GM21367 (cell line): ENCODE measurements at regions not wholly inside any gene's neighbourhood (a gene's known extent, or its start where the extent isn't known, plus 50 kb on each side); places are given as distances from the start of the nearest gene placed in this dataset.

Experiments
- ATAC-seq: cut with Tn5 transposase; IDR thresholded peaks from one replicate; pipeline ENCODE4 v1.9.1; 2021; ENCODE audit not compliant: unreplicated experiment

DNA sequence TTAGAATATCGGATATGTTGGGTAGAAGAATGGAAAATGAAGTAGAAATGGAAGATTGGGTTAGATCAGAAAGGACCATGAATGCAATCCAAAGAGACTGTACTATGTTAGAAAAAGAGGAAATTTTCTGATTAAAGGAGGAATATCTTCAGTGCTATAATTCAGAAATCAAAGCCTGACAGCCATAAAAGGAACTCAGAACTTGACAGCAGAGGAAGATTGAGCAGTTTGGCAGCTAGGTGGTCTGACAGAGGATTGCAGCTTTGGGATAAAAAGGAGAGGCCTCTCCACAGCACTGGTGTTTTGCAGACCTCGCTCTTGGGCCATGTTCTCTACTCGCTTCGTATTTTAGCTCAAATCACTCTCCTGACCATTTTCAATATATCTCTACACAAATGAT lies 354.8 kb upstream of the SOX5 start:
- ATAC-seq, result no peak

DNA sequence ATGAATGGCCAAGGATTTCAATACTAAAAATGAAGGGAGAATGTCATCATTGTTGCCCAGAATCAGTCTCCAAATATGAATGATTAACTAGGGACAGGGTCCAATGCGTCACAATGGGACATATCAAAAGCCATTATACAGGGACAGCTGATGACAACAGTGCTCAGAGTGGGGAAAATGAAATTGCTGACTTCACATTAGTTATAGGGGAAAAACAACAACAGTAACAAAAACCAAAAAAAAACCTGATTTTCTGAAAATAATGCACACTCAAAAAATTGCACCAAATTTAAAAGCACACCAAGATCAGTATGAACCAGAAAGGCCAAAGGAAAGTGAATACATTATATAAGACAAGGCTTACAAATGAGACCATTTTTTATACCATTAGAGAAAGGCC lies 353.2 kb upstream of the SOX5 start:
- ATAC-seq, result no peak

DNA sequence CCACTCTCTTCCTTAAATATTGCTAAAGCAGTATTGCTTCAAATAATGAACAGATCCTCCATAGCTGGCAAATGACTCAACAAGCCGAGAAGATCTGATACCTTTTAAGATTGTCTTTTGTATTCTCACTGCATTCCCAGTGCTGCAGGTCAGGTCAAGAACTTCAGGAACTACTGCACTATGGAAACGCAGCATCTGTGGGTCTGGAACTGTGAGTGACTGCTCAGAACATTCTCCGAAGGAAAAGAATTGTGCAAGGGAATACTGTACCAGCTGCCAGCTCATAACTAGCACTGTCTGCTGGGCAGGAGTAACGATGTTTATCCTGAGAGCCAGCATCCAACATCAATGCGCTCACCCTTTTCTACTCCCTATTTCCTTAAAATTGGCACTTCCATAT lies 348.0 kb upstream of the SOX5 start:
- ATAC-seq, result no peak

DNA sequence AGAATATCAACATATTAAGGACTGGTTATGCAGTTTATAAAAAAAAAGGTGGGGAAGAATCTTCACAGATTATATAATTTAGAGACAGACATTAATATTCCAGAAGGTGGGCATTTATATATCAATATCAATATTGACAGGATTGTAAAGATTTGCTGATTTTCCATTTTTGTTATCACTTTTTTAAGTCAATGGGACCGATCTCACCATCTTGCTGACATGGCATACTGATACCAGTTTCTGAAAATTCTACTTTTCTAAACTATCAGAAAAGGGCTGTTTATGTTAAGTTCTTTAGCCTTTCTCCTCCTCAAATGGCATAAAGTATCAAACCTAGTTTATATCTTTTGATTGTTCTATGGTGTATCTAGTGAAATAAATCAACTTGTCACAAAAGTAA lies 344.1 kb upstream of the SOX5 start:
- no peak for ATAC-seq

DNA sequence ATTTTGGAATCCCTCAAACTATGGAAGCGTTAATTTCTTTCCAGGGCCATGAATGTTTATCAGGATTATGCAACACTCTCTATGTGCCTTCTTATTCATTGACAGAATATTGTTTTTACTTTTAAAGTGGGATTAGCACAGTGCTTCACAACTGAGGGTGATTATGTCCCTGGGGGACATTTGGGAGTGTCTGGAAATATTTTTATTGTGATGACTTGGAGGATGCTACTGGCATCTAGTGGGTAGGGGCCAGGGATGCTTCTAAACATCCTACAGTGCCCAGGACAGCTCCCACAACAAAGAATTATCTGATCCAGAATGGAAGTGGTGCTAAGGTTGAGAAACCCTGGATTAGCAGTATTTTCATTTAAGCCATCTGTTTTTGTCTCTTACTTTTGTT lies 338.5 kb upstream of the SOX5 start:
- ATAC-seq, result no peak

DNA sequence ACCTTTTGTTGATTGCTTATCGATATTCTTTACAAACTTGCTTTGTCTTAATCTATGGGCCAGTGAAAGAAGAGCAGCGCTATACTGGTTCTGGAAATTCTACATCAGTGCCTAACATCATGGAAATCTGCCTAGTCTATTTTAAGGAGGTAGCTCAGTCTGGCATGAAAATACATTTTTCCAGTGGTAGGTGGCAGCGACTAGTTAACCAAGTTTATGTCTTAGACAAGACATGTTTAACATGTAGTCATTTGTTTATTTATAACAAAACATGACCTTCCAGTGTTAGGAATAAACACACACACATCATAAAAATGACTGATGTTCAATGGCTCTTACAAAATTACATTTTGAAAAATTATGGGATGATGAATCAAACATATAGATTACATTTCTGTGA lies 336.0 kb upstream of the SOX5 start:
- ATAC-seq, result no peak

DNA sequence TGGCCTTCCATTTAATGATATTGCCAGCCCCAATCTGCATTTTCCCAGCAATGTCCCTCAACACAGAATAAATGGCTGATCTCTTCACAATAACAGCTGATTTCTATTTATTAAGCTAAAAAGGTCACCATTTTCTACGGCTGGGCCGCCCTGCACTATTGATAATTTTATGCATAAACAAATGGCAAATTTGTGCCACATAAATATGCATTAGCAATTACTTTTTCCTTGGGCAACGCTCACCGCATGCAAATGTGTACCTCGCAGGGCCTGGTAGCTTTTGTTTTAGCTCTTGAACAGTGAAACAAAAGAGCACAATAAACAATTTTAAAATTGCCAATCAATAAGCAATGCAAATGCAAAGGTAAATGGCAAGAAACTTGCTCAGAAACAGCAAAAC lies 331.9 kb upstream of the SOX5 start:
- no peak for ATAC-seq

DNA sequence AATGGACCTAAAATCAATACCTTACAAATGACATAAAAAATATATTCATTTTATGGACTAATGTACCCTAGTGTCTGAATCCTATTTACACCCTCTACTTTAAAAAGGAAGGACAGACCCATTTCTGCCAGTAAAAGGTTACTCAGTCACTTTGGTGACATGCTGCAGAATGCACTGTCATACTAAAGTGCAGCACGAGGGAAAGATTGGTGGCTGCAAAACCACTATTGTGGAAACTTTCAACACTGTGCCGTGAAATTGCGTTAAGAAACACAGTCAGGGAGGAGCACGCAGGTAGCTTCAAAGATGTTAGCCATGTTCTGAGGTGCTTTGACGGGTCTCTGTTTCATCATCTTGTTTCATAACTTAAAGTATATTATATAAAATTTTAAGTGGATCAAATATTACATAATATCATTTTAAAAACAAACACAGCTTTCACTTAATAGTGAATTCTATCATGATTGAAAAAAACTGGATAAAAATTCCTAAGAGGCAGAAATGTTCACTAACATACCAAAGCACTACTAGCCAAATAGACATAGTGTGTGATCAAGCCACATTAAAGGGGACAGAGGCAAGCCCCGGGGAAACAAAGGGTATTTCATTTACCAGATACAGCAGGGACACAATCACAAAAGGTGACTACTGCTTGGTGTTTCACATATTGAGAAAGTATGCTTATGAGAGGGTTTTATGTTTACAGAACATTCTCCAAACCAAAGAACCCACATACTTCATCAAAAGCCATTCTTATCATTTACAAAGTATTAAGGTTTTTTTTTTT lies 330.8 kb upstream of the SOX5 start:
- ATAC-seq, result no peak

DNA sequence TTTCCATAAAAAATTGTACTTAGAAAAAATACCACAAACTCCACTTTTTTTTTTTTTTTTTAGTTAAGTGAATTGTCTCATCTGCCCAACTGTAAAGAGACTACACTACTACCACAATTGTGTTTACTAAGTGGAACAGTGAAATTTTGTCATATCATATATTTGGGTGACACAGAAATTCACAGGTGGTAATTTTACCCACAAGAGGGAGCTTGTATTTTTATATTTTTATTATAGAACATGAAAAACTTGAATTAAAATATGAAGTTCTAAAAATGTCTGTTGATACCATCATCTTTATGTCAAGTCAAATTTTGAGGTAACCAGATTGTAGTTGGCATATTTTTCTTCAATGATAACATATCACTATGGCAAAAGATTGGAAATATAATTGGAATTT lies 329.4 kb upstream of the SOX5 start:
- no peak for ATAC-seq

DNA sequence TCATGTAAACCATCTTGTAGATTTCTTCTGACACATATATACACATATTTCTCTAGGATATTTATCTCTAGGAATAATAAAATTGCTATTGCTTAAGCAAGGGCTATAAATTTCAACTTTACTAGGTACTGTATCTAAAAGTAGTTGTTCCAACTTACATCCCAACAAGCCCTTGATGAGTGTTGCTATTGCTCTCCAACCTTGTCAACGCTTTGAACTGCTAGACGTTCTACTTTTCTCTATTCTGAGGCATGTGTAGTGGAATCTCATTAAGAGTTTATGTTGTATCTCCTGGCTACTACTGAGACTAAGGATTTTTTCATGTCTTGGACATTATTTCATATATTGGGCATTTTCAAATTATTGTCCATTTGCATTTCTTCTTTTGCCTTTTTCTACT lies 321.5 kb upstream of the SOX5 start:
- ATAC-seq, result no peak

DNA sequence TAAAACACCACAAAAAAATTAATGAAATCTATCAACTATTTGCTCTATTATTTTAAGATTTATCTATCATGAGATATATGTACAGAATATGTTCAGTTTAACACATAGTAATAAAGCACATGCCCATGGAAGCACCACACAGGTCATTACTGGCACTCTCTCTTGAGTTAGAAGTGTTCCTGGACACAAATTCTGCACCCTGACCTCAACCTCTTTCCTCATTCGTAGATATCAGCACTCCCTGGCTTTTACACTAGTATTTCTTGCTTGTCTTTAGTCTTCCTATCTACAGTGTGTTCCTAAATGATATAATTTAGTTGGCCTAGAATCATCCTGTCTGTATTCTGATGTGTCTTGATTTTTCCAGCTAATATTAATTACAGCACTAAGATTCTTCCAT lies 321.0 kb upstream of the SOX5 start:
- ATAC-seq, result no peak

DNA sequence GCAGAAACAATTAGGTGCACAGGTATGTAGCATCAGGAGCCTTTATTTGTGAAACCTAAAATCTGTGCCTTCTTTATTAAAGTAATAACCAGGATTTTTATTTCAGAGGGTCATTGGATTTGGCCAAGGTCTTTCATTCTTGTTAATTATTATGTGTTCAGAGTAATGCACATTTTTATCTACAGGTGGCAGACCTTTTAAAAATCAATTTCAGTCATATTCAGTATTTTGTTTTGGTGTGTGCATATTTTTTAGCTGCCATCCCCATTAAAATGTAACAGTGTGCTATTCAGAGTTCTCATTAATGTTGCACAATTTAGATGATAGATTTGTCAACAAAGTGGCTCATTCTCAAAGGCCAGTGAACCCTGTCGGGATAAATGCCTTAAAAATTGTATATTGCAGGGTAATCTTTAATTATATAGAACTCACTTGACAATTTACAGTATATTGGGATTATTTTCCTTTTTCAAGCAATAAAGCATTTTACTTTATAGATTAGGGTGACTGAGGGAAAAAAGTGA lies 319.3 kb upstream of the SOX5 start:
- no peak for ATAC-seq

DNA sequence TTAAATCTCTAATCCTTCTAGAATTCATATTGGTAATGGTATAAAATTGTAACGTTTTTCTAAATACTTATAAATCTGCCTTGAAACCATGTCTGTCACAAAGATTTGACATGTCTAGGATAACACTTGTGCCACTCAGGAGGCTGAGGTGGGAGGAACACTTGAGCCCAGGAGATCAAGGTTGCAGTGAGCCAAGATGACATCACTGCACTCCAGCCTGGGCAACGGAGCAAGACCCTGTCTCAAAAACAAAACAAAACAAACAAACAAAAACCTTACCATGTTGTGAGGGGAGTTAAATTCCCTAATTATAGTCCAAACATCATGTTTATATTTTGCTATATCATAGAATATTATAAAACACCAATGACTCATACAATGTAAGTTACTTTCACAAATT lies 317.5 kb upstream of the SOX5 start:
- ATAC-seq, result no peak

DNA sequence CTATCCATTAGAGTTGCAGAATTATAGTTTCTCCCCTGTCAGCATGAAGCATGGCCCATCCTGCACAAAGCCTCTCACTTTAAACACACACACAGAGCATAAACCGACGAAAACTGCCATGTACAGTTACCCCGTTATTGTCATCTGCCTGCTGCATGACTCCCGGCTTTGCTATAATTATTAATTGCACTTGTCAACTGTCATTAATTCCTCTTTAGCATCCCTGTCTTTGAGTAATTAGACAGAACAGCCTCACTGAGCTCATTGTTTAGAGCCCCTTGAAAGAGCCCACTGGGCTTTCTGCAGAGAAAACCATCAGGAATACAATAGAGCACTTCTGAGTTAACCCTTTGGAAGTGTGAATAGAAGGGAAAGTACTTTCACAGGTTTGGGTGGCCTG lies 307.2 kb upstream of the SOX5 start:
- ATAC-seq, result no peak

DNA sequence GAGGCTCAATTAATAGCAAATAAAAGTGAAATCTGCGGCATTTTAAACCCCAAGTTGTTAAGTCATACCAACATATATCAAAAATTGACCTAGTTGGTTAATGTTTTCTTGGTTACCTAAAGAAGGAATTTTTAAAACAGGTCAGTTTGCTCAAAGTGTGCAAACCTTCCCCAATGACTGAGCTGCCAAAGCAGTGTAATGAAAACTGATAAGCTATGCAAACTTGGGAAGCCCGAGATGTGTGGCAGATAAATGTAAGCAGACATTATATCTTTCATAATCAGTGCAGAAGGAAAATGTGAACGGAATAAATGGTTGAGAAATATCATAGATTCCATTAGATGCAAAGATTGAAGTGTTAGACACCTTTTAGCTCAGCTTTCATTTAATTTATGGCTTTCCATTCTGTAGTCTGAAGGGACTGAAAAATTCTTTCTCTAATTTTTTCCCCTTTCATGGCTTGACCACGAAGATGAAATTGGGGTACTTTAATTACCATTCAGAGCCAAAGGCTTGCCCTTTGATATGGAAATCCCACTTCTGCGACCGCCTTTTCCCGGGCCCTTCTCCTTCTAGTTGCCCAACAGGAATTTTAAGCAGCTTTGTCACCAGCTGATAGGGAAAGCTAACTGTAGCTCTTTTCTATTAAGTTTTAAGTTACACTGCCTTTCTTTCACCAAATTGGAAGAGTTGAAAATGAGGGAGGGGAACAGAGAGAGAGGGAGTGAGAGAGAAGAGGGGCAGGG lies 306.6 kb upstream of the SOX5 start:
- ATAC-seq, result no peak

DNA sequence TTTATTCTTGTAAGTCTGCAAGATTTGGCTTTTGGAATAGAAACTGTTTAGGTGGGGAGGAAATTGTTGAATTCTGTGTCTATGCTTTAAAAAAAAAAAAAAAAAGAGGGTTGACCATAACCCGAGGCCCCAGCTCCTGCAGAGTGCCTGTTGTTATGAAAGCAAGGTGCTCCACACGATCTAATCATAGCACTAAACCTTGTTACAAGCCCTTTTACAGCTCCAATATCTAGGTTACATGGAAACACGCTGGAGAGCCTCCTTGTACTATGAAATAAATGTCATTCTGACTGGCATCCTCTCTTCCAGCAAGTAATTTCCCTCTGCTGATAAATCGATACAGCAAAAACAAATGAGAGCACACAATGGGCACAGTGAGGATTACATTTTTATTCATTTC lies 303.1 kb upstream of the SOX5 start:
- ATAC-seq, result no peak

DNA sequence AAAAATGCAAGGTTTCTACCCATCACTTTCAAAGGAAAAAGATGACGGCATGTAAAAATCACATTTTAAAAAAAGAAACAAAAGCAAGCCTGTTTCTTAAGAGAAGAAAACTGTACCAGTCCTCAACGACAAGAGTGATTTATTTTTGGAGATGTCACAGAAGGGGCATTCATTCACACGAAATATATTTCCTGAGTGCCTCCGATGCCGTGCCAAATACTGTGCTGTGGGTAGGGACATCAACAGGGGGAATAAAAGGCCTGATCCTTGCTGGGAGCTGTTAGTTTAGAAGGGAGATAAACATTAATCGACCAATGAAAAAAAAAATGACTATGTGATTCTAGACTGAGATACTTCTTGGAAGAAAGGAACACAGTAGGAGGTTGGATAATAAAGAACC lies 297.5 kb upstream of the SOX5 start:
- no peak for ATAC-seq

DNA sequence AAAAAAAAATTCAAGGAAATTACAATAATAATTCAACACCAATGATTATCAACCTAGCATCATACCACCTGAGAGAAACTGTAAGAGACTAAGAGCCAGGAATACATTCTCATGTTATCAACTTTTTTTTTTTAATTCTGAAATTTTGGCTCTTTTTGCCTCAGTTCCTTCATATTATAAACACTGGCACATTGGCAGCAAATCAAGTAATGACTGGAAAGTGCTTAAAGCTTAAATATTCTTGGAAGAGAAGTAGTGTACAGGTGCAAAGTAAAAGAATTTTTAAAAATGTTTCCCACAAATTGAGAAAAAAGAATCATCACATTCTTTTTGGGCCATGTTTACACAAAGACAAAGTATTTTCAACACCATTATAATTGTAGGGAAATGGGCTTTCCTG lies 296.9 kb upstream of the SOX5 start:
- ATAC-seq, result no peak

DNA sequence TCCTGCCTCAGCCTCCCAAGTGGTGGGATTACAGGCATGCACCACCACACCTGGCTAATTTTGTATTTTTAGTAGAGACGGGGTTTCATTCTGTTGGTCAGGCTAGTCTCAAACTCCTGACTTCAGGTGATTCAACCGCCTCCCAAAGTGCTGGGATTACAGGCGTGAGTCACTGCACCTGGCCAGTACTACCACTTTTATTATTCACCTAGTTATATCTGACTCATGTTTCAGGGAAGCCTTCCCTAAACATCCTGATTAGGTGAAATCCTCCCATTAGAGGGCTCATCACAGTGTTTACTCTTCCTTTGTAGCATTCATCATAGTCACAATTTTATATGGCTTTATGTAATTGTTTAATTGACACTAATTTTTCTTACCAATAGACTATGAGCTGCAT lies 295.3 kb upstream of the SOX5 start:
- no peak for ATAC-seq

DNA sequence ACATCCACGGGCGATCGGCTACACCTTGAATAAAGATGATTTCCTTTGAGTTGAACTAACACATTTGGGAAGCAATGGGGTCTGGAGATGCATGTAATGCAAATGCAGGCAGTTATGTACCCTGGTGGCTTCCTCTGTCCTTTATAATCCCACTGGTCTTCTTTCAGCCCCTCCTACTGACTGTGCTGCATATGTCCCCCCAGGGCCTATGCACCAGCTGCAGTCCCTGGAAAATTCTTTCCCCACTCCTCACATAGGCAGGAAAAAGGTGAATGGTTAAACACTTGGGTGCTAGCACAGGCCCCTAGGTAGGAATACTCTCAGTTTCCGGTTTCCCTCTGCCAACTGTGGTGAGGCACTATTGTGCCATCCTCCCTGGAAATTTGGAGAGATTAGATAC lies 294.8 kb upstream of the SOX5 start:
- ATAC-seq, result no peak

DNA sequence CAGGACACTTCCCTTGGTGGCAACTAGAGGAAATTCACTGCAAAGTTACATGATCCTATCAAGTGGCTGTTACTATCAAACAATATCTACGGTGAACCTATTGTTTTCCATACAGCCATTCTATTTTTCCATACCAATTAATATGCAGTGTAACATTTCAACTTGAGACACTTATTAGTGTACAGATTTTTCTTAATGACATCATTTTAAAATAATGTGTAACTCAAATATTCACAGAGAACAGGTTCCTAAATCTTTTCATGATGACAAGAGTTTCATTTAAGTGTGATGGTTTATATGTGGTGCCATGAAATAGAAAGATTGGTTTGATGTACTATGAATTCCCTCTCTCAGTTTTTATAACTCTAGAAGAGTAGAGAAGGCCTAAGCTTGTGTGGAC lies 291.2 kb upstream of the SOX5 start:
- ATAC-seq, result no peak

DNA sequence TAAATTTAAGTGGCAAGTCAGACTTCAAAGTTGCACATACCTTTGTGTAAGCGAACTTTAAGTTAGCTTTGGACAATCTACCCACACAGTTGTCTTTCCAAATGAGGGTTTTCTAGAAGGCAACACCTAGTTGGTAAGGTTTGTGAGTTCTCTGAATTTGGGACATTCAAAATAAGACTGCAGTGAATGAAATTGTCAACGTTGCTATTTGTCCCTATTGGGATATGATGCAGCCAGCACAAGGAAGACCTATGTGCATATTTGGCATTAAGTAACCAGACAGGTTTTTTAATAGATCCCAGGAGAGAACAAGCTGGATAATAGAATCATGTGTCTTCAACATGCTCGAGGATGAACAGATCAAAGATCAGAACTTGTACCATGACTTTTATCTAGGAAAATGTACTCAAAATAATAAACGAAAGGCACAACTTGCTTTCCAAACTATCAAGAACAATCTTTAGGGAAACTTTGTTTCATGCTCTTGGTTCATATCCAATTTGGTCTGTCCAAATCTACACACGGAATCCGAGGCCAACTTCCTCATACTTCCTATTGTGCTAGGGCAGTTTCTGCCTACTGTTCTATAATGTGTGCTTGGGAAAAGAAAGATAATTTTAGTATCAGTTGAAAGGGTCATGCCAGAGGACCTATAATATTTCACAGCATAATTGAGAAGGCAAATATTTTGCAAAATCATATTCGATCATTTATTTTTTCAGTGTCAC lies 284.2 kb upstream of the SOX5 start:
- no peak for ATAC-seq
